ENCODE measurements at regions not wholly inside any gene's neighbourhood (a gene's known extent, or its start where the extent isn't known, plus 50 kb on each side); places are given as distances from the start of the nearest gene placed in this dataset.

GRCh38 chr3:56987238-56987895 is 73.1 kb upstream of the SPATA12 start:
- H3K9me3 Mint-ChIP-seq (ENCODE audit: unreplicated experiment): no peaks in the 10 kb centered on the region
- DNase-seq (ENCODE audit: unreplicated experiment): no peak

GRCh38 chr3:56986347-56986746 is 74.1 kb upstream of the SPATA12 start:
- POLR2A ChIA-PET: no interaction called here
- no peak for DNase-seq (ENCODE audit: unreplicated experiment)
- H3K4me1 Mint-ChIP-seq (ENCODE audit: insufficient read depth, unreplicated experiment): peaks cover under 1% of the 10 kb centered on the region
- H3K27me3 Mint-ChIP-seq (ENCODE audit: insufficient read depth, unreplicated experiment): no peaks in the 10 kb centered on the region
- no peaks in the 10 kb centered on the region for H3K9me3 Mint-ChIP-seq (ENCODE audit: unreplicated experiment)
- no TSS peak for BruUV-seq (replicated peaks)
- no peak for TF ChIP-seq CTCF (IDR thresholded peaks at IDR 0.05; ENCODE audit: unreplicated experiment)
- H3K27ac Mint-ChIP-seq (ENCODE audit: low read depth, unreplicated experiment): no peak overlapping the region
- no peaks in the 10 kb centered on the region for H3K36me3 Mint-ChIP-seq (ENCODE audit: insufficient read depth, unreplicated experiment)
- H3K4me3 Mint-ChIP-seq (ENCODE audit: unreplicated experiment): no peak overlapping the region
- intact Hi-C loops (cut with micrococcal nuclease): no loop called here
- CTCF ChIA-PET: interaction anchor here (0.7 to 8.9 kb wide), 5 partner anchors 9 to 1065 kb away, joined by 3 to 234 read pairs (median 16); partner anchors contain the start of gene ARHGEF3

More at GRCh38 chr3:56987238-56987895, 73.1 kb upstream of the SPATA12 start:
- ChIA-PET POLR2A (interaction anchor here (3.1 kb wide), 1 partner anchor 187 kb away, joined by 27 read pairs; the partner anchor contains the start of gene ARHGEF3), CTCF (interaction anchor here (0.5 to 8.9 kb wide), 17 partner anchors 8 to 314 kb away, joined by 3 to 234 read pairs (median 11); partner anchors contain the start of gene ARHGEF3)
- H3K4me1 Mint-ChIP-seq (ENCODE audit: insufficient read depth, unreplicated experiment): no peaks in the 10 kb centered on the region
- H3K27me3 Mint-ChIP-seq (ENCODE audit: insufficient read depth, unreplicated experiment): no peaks in the 10 kb centered on the region
- intact Hi-C loops (cut with micrococcal nuclease): no loop called here
- H3K27ac Mint-ChIP-seq (ENCODE audit: low read depth, unreplicated experiment): no peak overlapping the region
- no TSS peak for BruUV-seq (replicated peaks)
- H3K36me3 Mint-ChIP-seq (ENCODE audit: insufficient read depth, unreplicated experiment): no peaks in the 10 kb centered on the region
- H3K4me3 Mint-ChIP-seq (ENCODE audit: unreplicated experiment): no peak overlapping the region
- TF ChIP-seq CTCF (IDR thresholded peaks at IDR 0.05; ENCODE audit: unreplicated experiment): no peak

GRCh38 chr3:56985878-56986277 is 74.6 kb upstream of the SPATA12 start:
- H3K9me3 Mint-ChIP-seq (ENCODE audit: unreplicated experiment): no peaks in the 10 kb centered on the region
- ChIA-PET POLR2A (no interaction called here), CTCF (interaction anchor here (0.7 to 8.9 kb wide), 4 partner anchors 10 to 1064 kb away, joined by 5 to 234 read pairs (median 93); partner anchors contain the start of gene ARHGEF3)
- H3K27ac Mint-ChIP-seq (ENCODE audit: low read depth, unreplicated experiment): no peak overlapping the region
- H3K36me3 Mint-ChIP-seq (ENCODE audit: insufficient read depth, unreplicated experiment): no peaks in the 10 kb centered on the region
- intact Hi-C loops (cut with micrococcal nuclease): no loop called here
- TF ChIP-seq CTCF (IDR thresholded peaks at IDR 0.05; ENCODE audit: unreplicated experiment): no peak
- H3K27me3 Mint-ChIP-seq (ENCODE audit: insufficient read depth, unreplicated experiment): no peaks in the 10 kb centered on the region
- peaks cover 5% of the 10 kb centered on the region for H3K4me1 Mint-ChIP-seq (ENCODE audit: insufficient read depth, unreplicated experiment)
- no peak for DNase-seq (ENCODE audit: unreplicated experiment)
- BruUV-seq (replicated peaks): no TSS peak
- H3K4me3 Mint-ChIP-seq (ENCODE audit: unreplicated experiment): no peak overlapping the region

- POLR2A ChIA-PET: interaction anchor here (0.7 kb wide), 1 partner anchor 238 kb away, joined by 3 read pairs; no protein-coding TSS in a partner anchor
- DNase-seq (ENCODE audit: unreplicated experiment): no peak
- CTCF ChIA-PET: interaction anchor here (3.8 to 8.9 kb wide), 2 partner anchors 10 to 186 kb away, joined by 16 to 170 read pairs; partner anchors contain the start of gene ARHGEF3
- H3K4me3 Mint-ChIP-seq (ENCODE audit: unreplicated experiment): no peak overlapping the region
- no peaks in the 10 kb centered on the region for H3K9me3 Mint-ChIP-seq (ENCODE audit: unreplicated experiment)
- no peaks in the 10 kb centered on the region for H3K27me3 Mint-ChIP-seq (ENCODE audit: insufficient read depth, unreplicated experiment)
- H3K4me1 Mint-ChIP-seq (ENCODE audit: insufficient read depth, unreplicated experiment): peaks cover 8% of the 10 kb centered on the region
- H3K27ac Mint-ChIP-seq (ENCODE audit: low read depth, unreplicated experiment): no peak overlapping the region
- no peak for TF ChIP-seq CTCF (IDR thresholded peaks at IDR 0.05; ENCODE audit: unreplicated experiment)
- BruUV-seq (replicated peaks): no TSS peak
- intact Hi-C loops (cut with micrococcal nuclease): no loop called here
- H3K36me3 Mint-ChIP-seq (ENCODE audit: insufficient read depth, unreplicated experiment): no peaks in the 10 kb centered on the region
These were observed 75.0 kb upstream of the SPATA12 start for GRCh38 chr3:56985460-56985859.
